ENCODE measurements at regions not wholly inside any gene's neighbourhood (a gene's known extent, or its start where the extent isn't known, plus 50 kb on each side); places are given as distances from the start of the nearest gene placed in this dataset.

- Histone ChIP-seq H3K79me2 (ENCODE audit: insufficient read depth, low read length) (no peaks in the 10 kb centered on the region), H3K4me2 (ENCODE audit: low read length) (no peak overlapping the region), H3K9me2 (ENCODE audit: insufficient read depth) (no peaks in the 10 kb centered on the region), H3K9me3 (ENCODE audit: control insufficient read depth in 1 of 2, insufficient read depth in 1 of 2, low read depth in 1 of 2, low read length in 2 of 2) (no peaks in the 10 kb centered on the region), H4K20me1 (ENCODE audit: insufficient read depth) (no peaks in the 10 kb centered on the region), H3K4me3 (replicated peaks in 1 of 2; ENCODE audit: low read depth in 1 of 2, low read length in 2 of 2) (no peak overlapping the region), H3K36me3 (ENCODE audit: control insufficient read depth in 1 of 2, insufficient read depth in 2 of 2, low read length in 2 of 2) (no peaks in the 10 kb centered on the region), H3K27ac (ENCODE audit: low read depth, low read length) (no peak overlapping the region), H3K4me1 (ENCODE audit: control insufficient read depth in 1 of 2, insufficient read depth in 2 of 2, low read length in 2 of 2) (peaks cover 0 to 2% of the 10 kb centered on the region in 2 experiments; a peak in 2 of 4 replicates), H3K9ac (ENCODE audit: low read length) (no peak overlapping the region), H2AFZ (ENCODE audit: low read depth, low read length, poor library complexity, severe bottlenecking) (no peak overlapping the region), H3K27me3 (ENCODE audit: insufficient read depth, low read length) (no peaks in the 10 kb centered on the region)
- no peak for TF ChIP-seq ZFX (IDR thresholded peaks at IDR 0.05)
- TF ChIP-seq EGR1 (IDR thresholded peaks at IDR 0.05; ENCODE audit: low read depth): no peak
- no peak for TF ChIP-seq ZNF274 (IDR thresholded peaks at IDR 0.05; ENCODE audit: low read depth, low read length)
- TF ChIP-seq POLR2A (IDR thresholded peaks at IDR 0.05; ENCODE audit: borderline replicate concordance, extremely low read depth, insufficient read depth, insufficient read length): no peak
- no peak for TF ChIP-seq CTCF (IDR thresholded peaks at IDR 0.05 in 2 of 3, conservative IDR thresholded peaks at IDR 0.05 in 1 of 3; ENCODE audit: borderline replicate concordance in 1 of 3, insufficient read depth in 1 of 3, low read depth in 2 of 3, low read length in 2 of 3)
- TF ChIP-seq SRF (IDR thresholded peaks at IDR 0.05; ENCODE audit: low read depth): no peak
- no peak for TF ChIP-seq FOSL1 (IDR thresholded peaks at IDR 0.05; ENCODE audit: low read depth)
- no peak for TF ChIP-seq ATF3 (IDR thresholded peaks at IDR 0.05)
- TF ChIP-seq YY1 (IDR thresholded peaks at IDR 0.05; ENCODE audit: extremely low read depth, insufficient replicate concordance, low read depth, low read length): no peak
- no peak for TF ChIP-seq MAX (IDR thresholded peaks at IDR 0.05)
- TF ChIP-seq ELF1 (IDR thresholded peaks at IDR 0.05; ENCODE audit: borderline replicate concordance, low read depth): no peak
- TF ChIP-seq REST (IDR thresholded peaks at IDR 0.05; ENCODE audit: low read depth): no peak
- no peak for TF ChIP-seq SP1 (IDR thresholded peaks at IDR 0.05; ENCODE audit: low read depth)
- TF ChIP-seq JUND (IDR thresholded peaks at IDR 0.05): no peak
- no peak for TF ChIP-seq CBX3 (IDR thresholded peaks at IDR 0.05; ENCODE audit: low read depth)
- CTCF ChIA-PET: no interaction called here
- intact Hi-C loops (cut with micrococcal nuclease): no loop called here
- ATAC-seq: no peak
- BruUV-seq (replicated peaks): no TSS peak
- DNase-seq (ENCODE audit: low read depth, low spot score): no peak
- POLR2A ChIA-PET: no interaction called here
- RAD21 ChIA-PET (ENCODE audit: low non-redundant PET in 1 of 2, low total read pairs in 2 of 2, uncharacterized antibody in 2 of 2, unreplicated experiment in 2 of 2): no interaction called here
Observed at GRCh38 chr18:9043581-9043980, 58.9 kb upstream of the NDUFV2 start.

Measured in HCT116 (cell line).